GM12878 (cell line): ENCODE measurements at regions not wholly inside any gene's neighbourhood (a gene's known extent, or its start where the extent isn't known, plus 50 kb on each side); places are given as distances from the start of the nearest gene placed in this dataset.

Experiments
- ATAC-seq: fragments of 200-7000 bp; cut with Tn5 transposase; 3 replicates; pipeline ENCODE4 v1.9.1; 2020; ENCODE audit warnings: mild to moderate bottlenecking, moderate library complexity
- BruUV-seq: library from RNA; stranded (reverse); fragments of 400-500 nt; replicated peaks from 2 replicates; lab custom pipeline; 2021; lab: Mats Ljungman, UMichigan
- CTCF ChIA-PET: fragments of 300-600 bp; sonication (Branson Sonifier 250); formaldehyde crosslinking; extraction: SDS; loops from one replicate; lab custom pipeline; 2021; ENCODE audit warnings: inconsistent platforms; lab: Yijun Ruan, JAX
- POLR2A ChIA-PET: fragments of 350-600 bp; formaldehyde crosslinking; extraction: SDS; loops from one replicate; lab custom pipeline; 2021; ENCODE audit warnings: inconsistent platforms; lab: Charles Lee
- RAD21 ChIA-PET: fragments of 300-600 bp; sonication (Branson Sonifier 250); formaldehyde crosslinking; loops from one replicate; lab custom pipeline; 2023; ENCODE audit warnings: antibody characterized with exemption; ENCODE audit not compliant: unreplicated experiment; lab: Charles Lee
- SMC1A ChIA-PET: fragments of 300-600 bp; sonication (Branson Sonifier 250); formaldehyde crosslinking; loops from one replicate; lab custom pipeline; 2023; ENCODE audit not compliant: unreplicated experiment, uncharacterized antibody; lab: Charles Lee
- DNase-seq: peaks from one replicate; pipeline ENCODE4 v3.0.0-alpha.2; 2011; ENCODE audit warnings: low read depth, low spot score
- FAIRE-seq: peaks from 3 replicates; lab custom pipeline; 2011; peaks lifted over from hg19 to GRCh38; lab: Jason Lieb, UNC
- H2AFZ ChIP-seq: 2 replicates; pipeline ENCODE4 v1.6.0; 2011; ENCODE audit warnings: low read depth, low read length, control low read depth; ENCODE audit not compliant: control insufficient read depth
- H3K27ac ChIP-seq: 2 replicates; pipeline ENCODE4 v1.5.1; 2011; ENCODE audit warnings: control low read depth; ENCODE audit not compliant: control insufficient read depth, insufficient read depth
- H3K27me3 ChIP-seq, 2 experiments: replicated peaks in 1 of 2; 2 replicates each; pipeline versions ENCODE4 v1.6.0 to v1.6.1; 2011; ENCODE audit warnings: low read length in 1 of 2; ENCODE audit not compliant: control insufficient read depth in 2 of 2, insufficient read depth in 2 of 2
- H3K36me3 ChIP-seq, 2 experiments: 2 replicates each; pipeline ENCODE4 v1.5.1; 2011; ENCODE audit warnings: low read length in 1 of 2; ENCODE audit not compliant: control insufficient read depth in 2 of 2, insufficient read depth in 2 of 2
- H3K4me1 ChIP-seq: 2 replicates; pipeline ENCODE4 v1.6.1; 2011; ENCODE audit warnings: mild to moderate bottlenecking, low read length, moderate library complexity, mixed read lengths; ENCODE audit not compliant: control insufficient read depth, insufficient read depth
- H3K4me2 ChIP-seq: 2 replicates; pipeline ENCODE4 v1.6.0; 2011; ENCODE audit warnings: control low read depth; ENCODE audit not compliant: control insufficient read depth, insufficient read depth
- H3K4me3 ChIP-seq: fragments of 200-600 bp; sonication (generic); 2 replicates; pipeline ENCODE4 v1.5.1; 2016
- H3K79me2 ChIP-seq: 2 replicates; pipeline ENCODE4 v1.6.0; 2011; ENCODE audit warnings: low read length; ENCODE audit not compliant: control insufficient read depth, insufficient read depth
- H3K9ac ChIP-seq: 2 replicates; pipeline ENCODE4 v1.8.0; 2011; ENCODE audit warnings: low read length, control low read depth, mixed read lengths; ENCODE audit not compliant: control insufficient read depth, insufficient read depth
- H3K9me3 ChIP-seq: replicated peaks from 3 replicates; pipeline ENCODE4 v1.5.1; 2011; ENCODE audit warnings: mild to moderate bottlenecking, low read length; ENCODE audit not compliant: control insufficient read depth, insufficient read depth
- H4K20me1 ChIP-seq: 2 replicates; pipeline ENCODE4 v1.6.0; 2011; ENCODE audit not compliant: control insufficient read depth, insufficient read depth
- ASH2L ChIP-seq: fragments of 300-600, 200-600 bp; sonication (generic); IDR thresholded peaks from 2 replicates; pipeline ENCODE4 v1.6.1; 2017; ENCODE audit warnings: low read depth, mild to moderate bottlenecking, borderline replicate concordance
- CHD2 ChIP-seq: IDR thresholded peaks from 2 replicates; pipeline ENCODE4 v1.6.1; 2011; ENCODE audit warnings: low read depth, low read length, improper control_type of control experiment, borderline replicate concordance
- CHD4 ChIP-seq: fragments of 200-600 bp; sonication (generic); IDR thresholded peaks from 2 replicates; pipeline ENCODE4 v1.6.1; 2016; ENCODE audit warnings: mild to moderate bottlenecking
- FOXM1 ChIP-seq: IDR thresholded peaks from 2 replicates; pipeline ENCODE4 v1.6.1; 2012; ENCODE audit warnings: low read depth, mild to moderate bottlenecking, inconsistent platforms, low read length, moderate library complexity
- JUNB ChIP-seq: IDR thresholded peaks from 2 replicates; pipeline ENCODE4 v1.6.1; 2016; ENCODE audit warnings: antibody characterized with exemption, mild to moderate bottlenecking
- JUND ChIP-seq: IDR thresholded peaks from 2 replicates; pipeline ENCODE4 v1.6.1; 2012; ENCODE audit warnings: low read depth, mild to moderate bottlenecking, low read length, improper control_type of control experiment, moderate library complexity
- MEF2B ChIP-seq: fragments of 450-650 bp; IDR thresholded peaks from 2 replicates; pipeline ENCODE4 v1.6.1; 2018; ENCODE audit warnings: mild to moderate bottlenecking, moderate library complexity; ENCODE audit not compliant: partially characterized antibody, poor library complexity, severe bottlenecking
- MTA3 ChIP-seq: IDR thresholded peaks from 2 replicates; pipeline ENCODE4 v1.6.1; 2012; ENCODE audit warnings: low read length, inconsistent platforms, borderline replicate concordance
- NBN ChIP-seq: fragments of 450-650 bp; IDR thresholded peaks from 2 replicates; pipeline ENCODE4 v1.6.1; 2016
- RAD51 ChIP-seq: fragments of 450-650 bp; IDR thresholded peaks from 2 replicates; pipeline ENCODE4 v1.6.1; 2016; ENCODE audit warnings: moderate library complexity, mild to moderate bottlenecking, inconsistent platforms
- SMAD5 ChIP-seq: IDR thresholded peaks from 2 replicates; pipeline ENCODE4 v1.6.1; 2016; ENCODE audit warnings: antibody characterized with exemption, low read depth
- SREBF1 ChIP-seq: IDR thresholded peaks from 2 replicates; pipeline ENCODE4 v1.6.1; 2012; ENCODE audit warnings: mild to moderate bottlenecking, low read length
- WRNIP1 ChIP-seq: IDR thresholded peaks from 2 replicates; pipeline ENCODE4 v1.6.1; 2011; ENCODE audit warnings: low read depth, low read length, improper control_type of control experiment, borderline replicate concordance
- ZBTB4 ChIP-seq: fragments of 450-650 bp; formaldehyde crosslinking; IDR thresholded peaks from 2 replicates; pipeline ENCODE4 v1.4.0; 2022; ENCODE audit warnings: mild to moderate bottlenecking, moderate library complexity
- ZNF207 ChIP-seq: fragments of 450-650 bp; IDR thresholded peaks from 2 replicates; pipeline ENCODE4 v1.6.1; 2014; ENCODE audit warnings: antibody characterized with exemption, mild to moderate bottlenecking, borderline replicate concordance
- ZNF217 ChIP-seq: fragments of 450-650 bp; IDR thresholded peaks from 2 replicates; pipeline ENCODE4 v1.6.1; 2017; ENCODE audit warnings: antibody characterized with exemption, mild to moderate bottlenecking
- ZNF592 ChIP-seq: fragments of 450-650 bp; IDR thresholded peaks from 2 replicates; pipeline ENCODE4 v1.6.1; 2017; ENCODE audit warnings: mild to moderate bottlenecking, moderate library complexity
- WGBS: methylation state at CpG from one replicate; pipeline ENCODE4 v1.1.6; 2016; ENCODE audit warnings: low lambda C conversion rate; ENCODE audit not compliant: insufficient replicate concordance, insufficient coverage; ENCODE audit errors: missing lambda C conversion rate; 5-methylcytosine and 5-hydroxymethylcytosine counted together
- in situ Hi-C: fragments of 300-500 bp; cut with MboI; formaldehyde crosslinking; loops from 9 replicates; pipeline ENCODE4 v1.14.3; 2018; ENCODE audit warnings: mixed read lengths
- intact Hi-C: fragments of 100-400 bp; cut with micrococcal nuclease; formaldehyde crosslinking; loops from one replicate; pipeline ENCODE4 v1.14.2; 2022; ENCODE audit not compliant: unreplicated experiment

GRCh38 chr6:168989421-168989820 is 264.2 kb downstream of the THBS2 start:
- ChIA-PET CTCF (no interaction called here), SMC1A (no interaction called here), RAD21 (no interaction called here), POLR2A (no interaction called here)
- H3K4me2 ChIP-seq = no peak overlapping the region
- no peaks in the 10 kb centered on the region for H3K79me2 ChIP-seq
- BruUV-seq = no TSS peak
- no peak overlapping the region for H3K4me3 ChIP-seq
- TF ChIP-seq SREBF1 (no peak), ZBTB4 (CRISPR knock-in tag) (no peak), JUND (no peak), MTA3 (no peak), ZNF592 (no peak), RAD51 (no peak), CHD4 (no peak), WRNIP1 (no peak), ZNF207 (no peak), MEF2B (no peak), NBN (no peak), CHD2 (no peak), SMAD5 (no peak), ASH2L (no peak), JUNB (no peak), ZNF217 (no peak), FOXM1 (no peak)
- no peaks in the 10 kb centered on the region for H3K27me3 ChIP-seq
- no peaks in the 10 kb centered on the region for H4K20me1 ChIP-seq
- intact Hi-C loops = no loop called here
- no peak overlapping the region for H3K27ac ChIP-seq
- in situ Hi-C loops = no loop called here
- FAIRE-seq (no peak), ATAC-seq (no peak), DNase-seq (no peak)
- no peak overlapping the region for H3K9ac ChIP-seq
- no peaks in the 10 kb centered on the region for H3K4me1 ChIP-seq
- no peaks in the 10 kb centered on the region for H3K9me3 ChIP-seq
- H2AFZ ChIP-seq = no peak overlapping the region
- 48% methylated on average over 5 of the region's 5 CpGs for WGBS
- no peaks in the 10 kb centered on the region for H3K36me3 ChIP-seq
